Heart right ventricle (tissue), 16 donors: ENCODE measurements at regions not wholly inside any gene's neighbourhood (a gene's known extent, or its start where the extent isn't known, plus 50 kb on each side); places are given as distances from the start of the nearest gene placed in this dataset.
A peak's percentile ranks its signal among the peaks of the same experiment; 100 is the strongest.

Experiments
- ATAC-seq, 8 donors: fragments of 200-7000 bp; cut with Tn5 transposase; one replicate each; pipeline ENCODE4 v1.9.1; 2020; ENCODE audit warnings: mild to moderate bottlenecking in 8 of 8, moderate library complexity in 8 of 8, moderate number of reproducible peaks in 1 of 8
- DNase-seq, 2 donors: peaks; one replicate each; pipeline ENCODE4 v3.0.0-alpha.2; 2020
- H3K27ac ChIP-seq, 10 donors: fragments of 200-600 bp; sonication (generic) in 2 of 10; one replicate each; pipeline versions ENCODE4 v1.5.0 to v1.8.0; 2020 to 2022; ENCODE audit warnings: mild to moderate bottlenecking in 3 of 10
- H3K27me3 ChIP-seq, 7 donors: fragments of 200-600 bp; one replicate each; pipeline ENCODE4 v1.8.0; 2021 to 2022; ENCODE audit warnings: mild to moderate bottlenecking in 2 of 7
- H3K36me3 ChIP-seq, 9 donors: fragments of 200-600 bp; sonication (generic) in 1 of 9; one replicate each; pipeline versions ENCODE4 v1.5.0 to v1.8.0; 2020 to 2022; ENCODE audit warnings: mild to moderate bottlenecking in 2 of 9
- H3K4me1 ChIP-seq, 9 donors: fragments of 200-600 bp; sonication (generic) in 1 of 9; one replicate each; pipeline versions ENCODE4 v1.5.0 to v1.8.0; 2020 to 2022; ENCODE audit warnings: mild to moderate bottlenecking in 4 of 9
- H3K4me3 ChIP-seq, 10 donors: fragments of 200-600 bp; sonication (generic) in 2 of 10; one replicate each; pipeline versions ENCODE4 v1.5.0 to v1.8.0; 2020 to 2022; ENCODE audit warnings: mild to moderate bottlenecking in 7 of 10, moderate library complexity in 2 of 10
- H3K9me3 ChIP-seq, 11 donors: fragments of 200-600 bp in 10 of 11; sonication (generic) in 2 of 11; one replicate each; pipeline versions ENCODE4 v1.5.0 to v1.8.0; 2013 to 2022; ENCODE audit warnings: mild to moderate bottlenecking in 2 of 11, control low read depth in 1 of 11, moderate library complexity in 1 of 11
- CTCF ChIP-seq, 9 donors: fragments of 200-600 bp; sonication (generic) in 2 of 9; IDR thresholded peaks; one replicate each; pipeline versions ENCODE4 v1.5.0 to v1.8.0; 2021 to 2022; ENCODE audit warnings: antibody characterized with exemption in 9 of 9, mild to moderate bottlenecking in 5 of 9, moderate library complexity in 1 of 9
- WGBS, 2 donors: extraction: QIAGEN DNeasy Blood & Tissue Kit; methylation state at CpG; one replicate each; pipeline ENCODE4 v1.1.7; 2013; ENCODE audit warnings: inconsistent platforms in 1 of 2; 5-methylcytosine and 5-hydroxymethylcytosine counted together
- intact Hi-C, 10 donors: fragments of 100-400 bp; cut with DNase I; formaldehyde crosslinking; loops; one replicate each; pipeline versions ENCODE4 v1.11.1 to v1.14.2; 2022
- donor health status: Arrhythmogenic right ventricular cardiomyopathy.
- donor health status: ischemic (EF 13 %, LVEDD 7.1; RV severe dilation, severe dysfunction).
- donor health status: healthy with polysubstance abuse.
- donor health status: DM: no; HTN: yes; CAD: no.
- donor health status: DM: no; HTN: no; CAD: no.
- donor health status: ischemic (EF 25% LVEDD 6.9; RV normal size, moderate dysfunction).
- donor health status: ischemic (EF 25% LVEDD 5.7; RV mildly dilated, moderate dysfunction).
- donor health status: healthy.
- donor health status: DM: yes; HTN: yes; CAD: no.
- donor health status: Ischemic cardiomyopathy.
- donor health status: ischemic (EF 35%, LVEDD 5.7; RV mildly dilated, moderate dysfunction).
- donor health status: nonischemic (EF 11% LVEDD 7.7; RV severe dilation, severe dysfunction).
- donor health status: DM: yes; HTN: yes; CAD: no.
- donor health status: PGD.
- donor health status: ischemic (EF 29% LVEDD 5.4; RV normal size, mild dysfunction).
- donor health status: nonischemic (EF 23%, LVEDD 6.1; RV moderate dilation, normal function).

GRCh38 chr10:60485025-60485424 is 95.3 kb upstream of the ANK3 start:
- Histone ChIP-seq H3K4me3 (no peak overlapping the region), H3K27me3 (no peaks in the 10 kb centered on the region), H3K4me1 (peaks cover 0 to 19% (median 4%) of the 10 kb centered on the region in 9 donors), H3K36me3 (no peaks in the 10 kb centered on the region), H3K27ac (no peak overlapping the region), H3K9me3 (no peaks in the 10 kb centered on the region)
- no peak for DNase-seq
- ATAC-seq, result no peak
- intact Hi-C loops, result no loop called here
- no peak for TF ChIP-seq CTCF (IDR thresholded peaks at IDR 0.05)
- WGBS, 2 donors, result 95 to 96% methylated on average over 5 of the region's 5 CpGs

- WGBS, 2 donors, result 54 to 60% methylated on average over 8 of the region's 8 CpGs
- H3K4me1 ChIP-seq, result peaks cover 0 to 19% (median 4%) of the 10 kb centered on the region in 9 donors
- H3K9me3 ChIP-seq, result no peaks in the 10 kb centered on the region
- no peaks in the 10 kb centered on the region for H3K36me3 ChIP-seq
- H3K27me3 ChIP-seq, result no peaks in the 10 kb centered on the region
- H3K27ac ChIP-seq, result peak overlapping the region in 1 of 10 donors; percentile 9
- intact Hi-C loops, result no loop called here
- no peak overlapping the region for H3K4me3 ChIP-seq
- ATAC-seq (peak; percentile 42 to 93 (median 80)), DNase-seq (peak in 1 of 2 donors; percentile 47)
- TF ChIP-seq CTCF (IDR thresholded peaks at IDR 0.05), result no peak
Observed at GRCh38 chr10:60480865-60481563, 91.3 kb upstream of the ANK3 start.

- ATAC-seq (no peak), DNase-seq (no peak)
- intact Hi-C loops, result no loop called here
- H3K36me3 ChIP-seq, result no peaks in the 10 kb centered on the region
- WGBS, 2 donors, result 91% methylated on average over 4 of the region's 4 CpGs
- no peak overlapping the region for H3K27ac ChIP-seq
- H3K9me3 ChIP-seq, result no peaks in the 10 kb centered on the region
- H3K4me3 ChIP-seq, result no peak overlapping the region
- H3K4me1 ChIP-seq, result peaks cover 0 to 19% (median 4%) of the 10 kb centered on the region in 9 donors
- TF ChIP-seq CTCF (IDR thresholded peaks at IDR 0.05), result no peak
- no peaks in the 10 kb centered on the region for H3K27me3 ChIP-seq
Observed at GRCh38 chr10:60479305-60480020, 89.8 kb upstream of the ANK3 start.

DNA sequence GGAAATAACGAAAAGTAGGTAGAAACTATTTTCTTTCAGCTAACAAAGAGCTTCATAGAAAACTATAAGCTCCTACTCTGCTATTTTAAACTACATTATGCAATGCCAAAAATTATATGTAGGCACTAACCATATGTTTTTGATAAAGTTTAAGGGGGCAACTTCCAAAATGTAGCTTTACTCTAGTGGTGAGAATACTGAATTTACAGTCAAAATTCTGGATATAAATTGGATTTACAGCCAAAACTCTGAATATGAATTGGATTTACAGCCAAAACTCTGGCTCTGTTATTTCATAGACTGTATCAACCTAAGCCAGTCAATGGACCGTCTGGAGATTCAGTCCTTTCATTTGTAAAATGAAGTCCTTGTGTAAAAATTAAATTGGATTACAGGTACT is 86.8 kb upstream of the ANK3 start:
- DNase-seq (no peak), ATAC-seq (no peak)
- Histone ChIP-seq H3K27ac (no peak overlapping the region), H3K9me3 (no peaks in the 10 kb centered on the region), H3K36me3 (no peaks in the 10 kb centered on the region), H3K4me1 (peaks cover 0 to 12% (median 0%) of the 10 kb centered on the region in 9 donors), H3K27me3 (no peaks in the 10 kb centered on the region), H3K4me3 (no peak overlapping the region)
- 87 to 99% methylated on average over 2 of the region's 2 CpGs for WGBS, 2 donors
- intact Hi-C loops, result no loop called here
- TF ChIP-seq CTCF (IDR thresholded peaks at IDR 0.05), result no peak
